Thyroid gland (tissue), 4 donors: ENCODE measurements at regions not wholly inside any gene's neighbourhood (a gene's known extent, or its start where the extent isn't known, plus 50 kb on each side); places are given as distances from the start of the nearest gene placed in this dataset.

ENCODE experiments used
- DNase-seq, 2 donors: peaks; one replicate each; pipeline ENCODE4 v3.0.0-alpha.2; 2019
- H3K27ac ChIP-seq, 3 donors: fragments of 200-600 bp; sonication (generic); 1 replicate in 2 of 3; 2 replicates in 1 of 3; pipeline ENCODE4 v1.5.1; 2016 to 2019; ENCODE audit warnings: mild to moderate bottlenecking in 1 of 3, moderate library complexity in 1 of 3
- H3K27me3 ChIP-seq: fragments of 200-600 bp; sonication (generic); one replicate; pipeline ENCODE4 v1.5.1; 2019
- H3K36me3 ChIP-seq, 2 donors: fragments of 200-600 bp; sonication (generic); one replicate each; pipeline ENCODE4 v1.5.1; 2016 to 2019
- H3K4me1 ChIP-seq, 2 donors: fragments of 200-600 bp; sonication (generic); one replicate each; pipeline ENCODE4 v1.5.1; 2017 to 2019
- H3K4me3 ChIP-seq, 3 donors: fragments of 200-600 bp; sonication (generic); replicated peaks in 1 of 3; 1 replicate in 2 of 3; 2 replicates in 1 of 3; pipeline ENCODE4 v1.5.1; 2016; ENCODE audit warnings: mild to moderate bottlenecking in 1 of 3
- H3K9me3 ChIP-seq: fragments of 200-600 bp; sonication (generic); one replicate; pipeline ENCODE4 v1.5.1; 2017
- CTCF ChIP-seq, 6 experiments: fragments of 200-600 bp in 3 of 6; fragments of 450-650 bp in 3 of 6; sonication (generic) in 3 of 6; IDR thresholded peaks; one replicate each; pipeline ENCODE4 v1.5.1; 2016 to 2019; ENCODE audit warnings: antibody characterized with exemption in 6 of 6, mild to moderate bottlenecking in 2 of 6, inconsistent platforms in 1 of 6, moderate library complexity in 1 of 6
- POLR2A ChIP-seq, 2 donors: fragments of 450-650 bp; IDR thresholded peaks; one replicate each; pipeline ENCODE4 v1.6.1; 2017; ENCODE audit warnings: antibody characterized with exemption in 2 of 2, mild to moderate bottlenecking in 2 of 2, moderate library complexity in 1 of 2
- WGBS, 2 donors: methylation state at CpG; one replicate each; pipeline ENCODE4 v1.1.5; 2017; 5-methylcytosine and 5-hydroxymethylcytosine counted together
- intact Hi-C: fragments of 100-400 bp; cut with DNase I; formaldehyde crosslinking; loops from one replicate; pipeline ENCODE4 v1.15.1; 2023

DNA sequence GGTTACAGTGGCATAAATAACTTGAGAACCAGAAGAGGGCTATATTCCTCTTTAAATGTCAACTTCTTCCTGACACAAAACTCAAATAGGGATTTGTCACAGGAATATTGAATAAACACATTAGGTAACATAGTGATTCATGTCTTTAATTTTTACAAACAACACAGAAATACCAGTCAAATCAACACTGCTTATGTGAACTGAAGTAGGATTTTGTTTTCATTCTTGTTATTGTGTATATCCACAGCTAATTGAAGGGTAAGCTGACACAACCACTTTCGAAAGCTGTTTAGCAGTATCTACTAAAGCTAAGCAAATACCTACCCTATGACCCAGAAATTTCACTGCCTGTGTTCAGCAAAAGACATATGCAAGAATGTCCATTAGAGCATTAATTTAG lies 120.4 kb upstream of the EOLA2 start:
- intact Hi-C loops, result no loop called here
- H3K27me3 ChIP-seq, result no peaks in the 10 kb centered on the region
- 88% methylated on average over 1 of the region's 1 CpG for WGBS, 2 donors
- no peaks in the 10 kb centered on the region for H3K4me1 ChIP-seq
- H3K9me3 ChIP-seq, result no peaks in the 10 kb centered on the region
- TF ChIP-seq POLR2A (IDR thresholded peaks at IDR 0.05) (no peak), CTCF (IDR thresholded peaks at IDR 0.05) (no peak)
- DNase-seq, result no peak
- no peaks in the 10 kb centered on the region for H3K36me3 ChIP-seq
- H3K4me3 ChIP-seq, result no peak overlapping the region
- no peak overlapping the region for H3K27ac ChIP-seq

DNA sequence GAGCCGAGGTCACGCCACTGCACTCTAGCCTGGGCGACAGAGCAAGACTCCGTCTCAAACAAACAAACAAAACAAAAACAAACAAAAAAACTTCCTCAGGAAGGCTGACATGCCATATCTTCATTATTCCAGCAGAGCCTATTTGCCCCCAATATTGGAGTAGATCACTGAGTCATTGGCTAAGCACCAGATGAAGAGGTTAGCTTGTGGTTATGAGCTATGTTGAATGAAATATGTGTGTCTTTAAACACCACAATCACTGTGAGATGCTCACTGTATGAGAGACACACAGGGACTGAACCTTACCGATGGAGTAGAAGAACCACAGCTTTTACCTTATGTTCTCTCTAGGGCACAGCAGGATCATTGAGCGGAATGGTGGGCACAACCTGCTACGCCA lies 122.1 kb upstream of the EOLA2 start:
- intact Hi-C loops, result no loop called here
- Histone ChIP-seq H3K4me1 (no peaks in the 10 kb centered on the region), H3K27me3 (no peaks in the 10 kb centered on the region), H3K27ac (no peak overlapping the region), H3K9me3 (no peaks in the 10 kb centered on the region), H3K36me3 (no peaks in the 10 kb centered on the region), H3K4me3 (no peak overlapping the region)
- TF ChIP-seq CTCF (IDR thresholded peaks at IDR 0.05) (no peak), POLR2A (IDR thresholded peaks at IDR 0.05) (no peak)
- no peak for DNase-seq
- WGBS, 2 donors, result 94 to 97% methylated on average over 7 of the region's 7 CpGs

DNA sequence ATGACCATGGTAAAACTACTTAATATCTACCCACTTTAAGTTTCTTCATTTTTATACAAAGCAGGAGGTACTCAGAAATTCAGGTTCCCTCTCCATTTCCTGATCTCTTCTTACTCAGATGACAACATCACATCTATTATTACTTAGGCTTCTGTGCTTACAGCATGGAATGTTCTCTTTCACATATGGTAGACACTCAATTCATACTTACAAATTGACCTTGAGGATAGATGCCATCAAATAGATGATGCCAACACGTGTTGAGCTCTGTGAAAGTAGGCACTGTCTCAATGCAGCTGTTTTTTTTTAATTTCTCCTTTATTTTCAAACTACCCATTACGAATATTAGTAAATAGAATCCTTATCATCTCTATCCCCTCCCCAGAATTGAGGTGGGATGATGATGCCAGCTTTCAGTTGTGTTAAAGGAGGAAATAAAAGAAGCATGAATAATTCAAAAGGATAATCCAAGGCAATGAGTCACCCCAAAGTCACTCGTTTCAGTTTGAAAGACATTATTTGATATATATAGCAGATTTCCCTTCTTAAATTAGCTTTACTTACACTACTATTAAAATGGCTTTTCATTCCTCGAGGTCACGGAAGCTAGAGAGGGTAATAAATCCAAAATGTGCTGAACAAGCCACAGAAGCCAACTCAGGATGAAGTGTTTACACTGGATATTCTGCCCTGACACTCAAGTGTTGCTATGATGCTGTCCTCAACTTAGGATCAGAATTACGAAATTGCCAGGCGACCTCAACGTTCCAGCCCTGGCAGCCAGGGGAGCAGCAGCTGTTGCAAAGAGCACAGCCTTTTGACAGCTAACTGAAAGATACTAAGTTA lies 124.2 kb upstream of the EOLA2 start:
- H3K36me3 ChIP-seq, result no peaks in the 10 kb centered on the region
- no peaks in the 10 kb centered on the region for H3K9me3 ChIP-seq
- no peak for DNase-seq
- WGBS, 2 donors, result 49 to 58% methylated on average over 7 to 8 of the region's 8 CpGs
- TF ChIP-seq POLR2A (IDR thresholded peaks at IDR 0.05) (no peak), CTCF (IDR thresholded peaks at IDR 0.05) (no peak)
- no peaks in the 10 kb centered on the region for H3K27me3 ChIP-seq
- intact Hi-C loops, result no loop called here
- no peak overlapping the region for H3K4me3 ChIP-seq
- no peaks in the 10 kb centered on the region for H3K4me1 ChIP-seq
- no peak overlapping the region for H3K27ac ChIP-seq

GRCh38 chrX:150063138-150063518 lies 124.8 kb upstream of the EOLA2 start:
- no peaks in the 10 kb centered on the region for H3K9me3 ChIP-seq
- DNase-seq, result no peak

More at GRCh38 chrX:150063138-150063518, 124.8 kb upstream of the EOLA2 start:
- intact Hi-C loops, result no loop called here
- H3K4me3 ChIP-seq, result no peak overlapping the region
- no peaks in the 10 kb centered on the region for H3K4me1 ChIP-seq
- TF ChIP-seq POLR2A (IDR thresholded peaks at IDR 0.05) (no peak), CTCF (IDR thresholded peaks at IDR 0.05) (no peak)
- no peaks in the 10 kb centered on the region for H3K27me3 ChIP-seq
- H3K27ac ChIP-seq, result no peak overlapping the region
- H3K36me3 ChIP-seq, result no peaks in the 10 kb centered on the region
